Activated T-helper 1 cell treated with anti-CD3 and anti-CD28 coated beads, Interleukin-12 subunit alpha, Interleukin-12 subunit beta, Interleukin-2, Interleukin-4 antibody, amounts not matched to agents 30 ng/mL and 10 ng/mL and 1 ng/mL, durations not matched to agents 14 hours and 24 hours and 36 hours (primary cell): ENCODE measurements at regions not wholly inside any gene's neighbourhood (a gene's known extent, or its start where the extent isn't known, plus 50 kb on each side); places are given as distances from the start of the nearest gene placed in this dataset.

Experiments used
- DNase-seq: peaks from one replicate; pipeline ENCODE4 v3.0.0; 2021; ENCODE audit warnings: low spot score
- H3K27ac Mint-ChIP-seq: one replicate; pipeline ENCODE4 v1.8.0; 2021; ENCODE audit warnings: mild to moderate bottlenecking, mixed read lengths
- H3K27me3 Mint-ChIP-seq: one replicate; pipeline ENCODE4 v1.8.0; 2022; ENCODE audit warnings: mild to moderate bottlenecking, moderate library complexity, mixed read lengths; ENCODE audit not compliant: insufficient read depth
- H3K36me3 Mint-ChIP-seq: one replicate; pipeline ENCODE4 v1.8.0; 2021; ENCODE audit warnings: low read depth, mixed read lengths
- H3K4me1 Mint-ChIP-seq: one replicate; pipeline ENCODE4 v1.8.0; 2021; ENCODE audit warnings: low read depth, mixed read lengths
- H3K4me3 Mint-ChIP-seq: one replicate; pipeline ENCODE4 v1.8.0; 2021; ENCODE audit warnings: mild to moderate bottlenecking, moderate library complexity, mixed read lengths
- H3K9me3 Mint-ChIP-seq: one replicate; pipeline ENCODE4 v1.8.0; 2021; ENCODE audit warnings: mixed read lengths
- intact Hi-C: fragments of 100-400 bp; cut with micrococcal nuclease; formaldehyde crosslinking; loops from one replicate; pipeline ENCODE4 v1.15.1; 2024

- intact Hi-C loops = no loop called here
- Mint-ChIP-seq H3K4me3 (no peak overlapping the region), H3K36me3 (no peaks in the 10 kb centered on the region), H3K27ac (no peak overlapping the region), H3K9me3 (no peaks in the 10 kb centered on the region), H3K27me3 (no peaks in the 10 kb centered on the region), H3K4me1 (no peaks in the 10 kb centered on the region)
- DNase-seq = no peak
These were observed 745.7 kb downstream of the BRD1 start for GRCh38 chr22:49081926-49082325.

GRCh38 chr22:49081261-49081666 lies 746.4 kb downstream of the BRD1 start:
- intact Hi-C loops = no loop called here
- Mint-ChIP-seq H3K4me3 (no peak overlapping the region), H3K27me3 (no peaks in the 10 kb centered on the region), H3K36me3 (no peaks in the 10 kb centered on the region), H3K4me1 (no peaks in the 10 kb centered on the region), H3K9me3 (no peaks in the 10 kb centered on the region), H3K27ac (no peak overlapping the region)
- DNase-seq = no peak

DNA sequence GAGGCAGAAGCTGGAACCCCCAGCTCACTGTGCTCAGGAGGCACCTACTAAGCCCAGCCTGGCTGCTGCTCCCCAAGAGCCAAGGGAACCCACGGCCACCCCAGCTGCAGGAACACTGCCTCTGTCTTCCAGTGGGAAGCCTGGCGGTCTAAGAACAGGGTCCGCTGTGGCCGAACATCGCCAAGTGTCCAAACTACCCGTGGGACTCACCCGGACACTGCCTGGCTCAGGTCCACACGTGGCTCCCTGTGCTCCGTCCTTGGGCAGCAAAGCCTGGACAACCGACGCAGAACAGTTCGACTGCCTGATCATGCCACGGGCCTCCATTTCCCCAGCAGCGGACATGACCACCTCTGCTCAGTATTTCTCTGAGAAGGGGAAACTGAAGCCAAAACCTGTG lies 747.0 kb downstream of the BRD1 start:
- Mint-ChIP-seq H3K4me3 (no peak overlapping the region), H3K27ac (no peak overlapping the region), H3K9me3 (no peaks in the 10 kb centered on the region), H3K4me1 (no peaks in the 10 kb centered on the region), H3K36me3 (no peaks in the 10 kb centered on the region), H3K27me3 (no peaks in the 10 kb centered on the region)
- intact Hi-C loops = no loop called here
- no peak for DNase-seq

DNA sequence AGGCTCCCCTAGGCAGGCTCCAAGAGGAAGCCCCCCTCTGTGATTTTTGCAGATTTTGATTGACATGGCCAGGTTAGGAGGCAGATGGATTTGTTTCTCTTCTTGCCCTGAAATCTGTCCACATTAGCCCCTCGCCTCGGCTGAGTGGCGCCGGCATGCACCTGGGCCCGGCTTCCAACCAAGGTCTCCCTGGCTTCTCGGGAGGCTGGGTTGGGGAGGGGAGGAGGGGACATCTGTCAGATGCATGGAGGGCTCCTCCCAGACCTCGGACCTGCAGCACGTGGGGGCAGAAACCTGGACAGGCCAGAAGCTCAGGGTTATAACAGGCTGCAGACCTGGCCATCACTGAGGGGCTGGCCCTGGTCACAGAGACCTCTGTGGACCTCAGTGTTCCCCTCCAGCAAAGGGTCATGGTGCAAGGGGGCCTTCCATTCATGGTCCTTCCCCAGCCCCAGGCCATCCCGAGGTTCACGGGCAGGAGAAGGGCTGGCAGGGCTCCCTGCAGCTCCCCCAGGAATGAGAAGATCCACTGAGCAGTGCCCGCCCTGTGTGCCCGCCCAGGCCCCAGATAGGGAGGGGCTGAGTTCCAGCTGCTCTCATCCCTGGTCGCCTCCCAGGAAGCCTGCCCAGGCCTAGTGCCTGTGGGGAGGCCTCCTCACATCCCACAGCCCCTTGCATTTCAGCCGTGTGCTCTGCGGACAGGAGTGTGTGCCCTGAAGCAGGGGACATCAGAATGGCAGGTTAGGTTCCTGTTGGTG lies 747.8 kb downstream of the BRD1 start:
- Mint-ChIP-seq H3K4me3 (no peak overlapping the region), H3K36me3 (no peaks in the 10 kb centered on the region), H3K27ac (no peak overlapping the region), H3K9me3 (no peaks in the 10 kb centered on the region), H3K27me3 (no peaks in the 10 kb centered on the region), H3K4me1 (no peaks in the 10 kb centered on the region)
- intact Hi-C loops = no loop called here
- DNase-seq = no peak

- Mint-ChIP-seq H3K9me3 (no peaks in the 10 kb centered on the region), H3K4me3 (no peak overlapping the region), H3K36me3 (no peaks in the 10 kb centered on the region), H3K4me1 (no peaks in the 10 kb centered on the region), H3K27ac (no peak overlapping the region), H3K27me3 (no peaks in the 10 kb centered on the region)
- intact Hi-C loops = no loop called here
- DNase-seq = no peak
These were observed 748.5 kb downstream of the BRD1 start for GRCh38 chr22:49079027-49079725.

- Mint-ChIP-seq H3K4me1 (no peaks in the 10 kb centered on the region), H3K4me3 (no peak overlapping the region), H3K27ac (no peak overlapping the region), H3K9me3 (no peaks in the 10 kb centered on the region), H3K36me3 (no peaks in the 10 kb centered on the region), H3K27me3 (no peaks in the 10 kb centered on the region)
- intact Hi-C loops = no loop called here
- DNase-seq = no peak
These were observed 749.5 kb downstream of the BRD1 start for GRCh38 chr22:49078076-49078710.

DNA sequence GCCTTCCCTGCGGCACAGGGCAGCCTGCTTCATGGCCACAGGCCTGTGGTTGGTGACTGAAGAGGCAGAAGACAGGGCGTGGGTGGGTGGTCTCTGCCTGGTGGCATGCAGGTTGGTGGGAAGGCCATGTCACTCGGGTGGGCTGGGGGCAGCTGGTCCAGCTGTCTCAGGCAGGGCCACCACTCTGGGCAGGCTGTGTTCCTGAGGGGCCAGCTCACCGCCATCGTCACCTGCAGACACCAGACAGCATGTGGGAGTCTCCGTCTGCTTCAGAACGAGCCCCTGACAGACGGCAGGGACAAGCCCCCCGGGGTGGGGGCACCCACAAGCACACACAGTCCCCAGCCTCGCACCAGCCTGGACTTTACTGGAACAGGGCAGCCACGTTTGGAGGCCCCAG lies 750.1 kb downstream of the BRD1 start:
- no peaks in the 10 kb centered on the region for H3K9me3 Mint-ChIP-seq
- H3K4me3 Mint-ChIP-seq = no peak overlapping the region
- no peaks in the 10 kb centered on the region for H3K27me3 Mint-ChIP-seq
- H3K4me1 Mint-ChIP-seq = no peaks in the 10 kb centered on the region
- no peak overlapping the region for H3K27ac Mint-ChIP-seq
- intact Hi-C loops = no loop called here
- no peaks in the 10 kb centered on the region for H3K36me3 Mint-ChIP-seq
- no peak for DNase-seq

- H3K27ac Mint-ChIP-seq = no peak overlapping the region
- H3K4me3 Mint-ChIP-seq = no peak overlapping the region
- no peaks in the 10 kb centered on the region for H3K4me1 Mint-ChIP-seq
- H3K27me3 Mint-ChIP-seq = no peaks in the 10 kb centered on the region
- no peak for DNase-seq
- no peaks in the 10 kb centered on the region for H3K9me3 Mint-ChIP-seq
- H3K36me3 Mint-ChIP-seq = no peaks in the 10 kb centered on the region
- intact Hi-C loops = no loop called here
These were observed 750.7 kb downstream of the BRD1 start for GRCh38 chr22:49077036-49077393.

DNA sequence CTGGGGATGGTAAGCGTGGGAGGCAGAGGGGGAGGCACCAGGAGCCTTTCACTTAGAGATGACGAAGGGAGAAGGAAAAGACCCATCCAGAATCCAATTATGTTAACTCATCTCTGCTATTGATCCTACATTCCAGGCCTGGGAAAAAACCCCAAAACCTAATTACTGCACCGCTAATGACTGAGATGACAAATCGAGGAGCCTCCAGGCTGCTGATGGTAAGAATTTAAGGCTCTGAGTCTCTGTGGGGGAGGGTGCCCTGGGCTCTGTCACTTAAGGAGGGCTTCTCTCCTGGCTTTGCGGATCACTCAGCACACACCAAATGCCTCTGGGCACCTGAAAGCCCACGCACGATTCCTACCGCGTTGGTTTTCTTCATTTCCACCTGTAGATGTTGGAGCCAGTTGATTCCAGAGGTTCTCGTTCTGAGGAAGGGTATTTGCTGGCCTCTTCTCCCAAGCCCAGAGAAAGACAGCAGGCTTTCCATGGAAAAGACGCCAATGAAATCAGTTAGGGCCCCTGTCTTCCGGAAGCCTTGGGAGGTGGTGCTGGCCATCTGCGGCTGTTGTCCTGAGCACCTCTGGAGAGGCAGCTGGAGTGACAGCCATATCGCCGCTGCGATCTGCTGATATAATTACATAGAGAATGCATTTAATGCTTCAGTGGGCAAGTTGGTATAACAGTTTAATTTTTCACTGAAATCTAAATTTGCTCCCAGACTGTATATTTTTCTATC lies 751.2 kb downstream of the BRD1 start:
- H3K27me3 Mint-ChIP-seq = no peaks in the 10 kb centered on the region
- H3K9me3 Mint-ChIP-seq = no peaks in the 10 kb centered on the region
- H3K36me3 Mint-ChIP-seq = no peaks in the 10 kb centered on the region
- H3K4me3 Mint-ChIP-seq = no peak overlapping the region
- no peak overlapping the region for H3K27ac Mint-ChIP-seq
- no peaks in the 10 kb centered on the region for H3K4me1 Mint-ChIP-seq
- intact Hi-C loops = no loop called here
- DNase-seq = no peak

- Mint-ChIP-seq H3K9me3 (no peaks in the 10 kb centered on the region), H3K27ac (no peak overlapping the region), H3K27me3 (no peaks in the 10 kb centered on the region), H3K4me3 (no peak overlapping the region), H3K4me1 (no peaks in the 10 kb centered on the region), H3K36me3 (no peaks in the 10 kb centered on the region)
- no peak for DNase-seq
- intact Hi-C loops = no loop called here
These were observed 752.5 kb downstream of the BRD1 start for GRCh38 chr22:49075150-49075549.

GRCh38 chr22:49073873-49074417 lies 753.7 kb downstream of the BRD1 start:
- intact Hi-C loops = no loop called here
- Mint-ChIP-seq H3K4me1 (no peaks in the 10 kb centered on the region), H3K36me3 (no peaks in the 10 kb centered on the region), H3K27me3 (no peaks in the 10 kb centered on the region), H3K4me3 (no peak overlapping the region), H3K9me3 (no peaks in the 10 kb centered on the region), H3K27ac (no peak overlapping the region)
- DNase-seq = no peak

GRCh38 chr22:49072996-49073645 lies 754.6 kb downstream of the BRD1 start:
- Mint-ChIP-seq H3K36me3 (no peaks in the 10 kb centered on the region), H3K27me3 (no peaks in the 10 kb centered on the region), H3K4me3 (no peak overlapping the region), H3K4me1 (no peaks in the 10 kb centered on the region), H3K27ac (no peak overlapping the region), H3K9me3 (no peaks in the 10 kb centered on the region)
- no peak for DNase-seq
- intact Hi-C loops = no loop called here
